ENCODE measurements at regions not wholly inside any gene's neighbourhood (a gene's known extent, or its start where the extent isn't known, plus 50 kb on each side); places are given as distances from the start of the nearest gene placed in this dataset.
"Not testable (repeated sequence)": the region's sequence is repeated elsewhere in the genome, so short reads cannot be mapped to it uniquely, and the experiment has no call there.

- DNase-seq (no peak), ATAC-seq (replicated peaks) (no peak)
- no peaks in the 10 kb centered on the region for H3K27me3 Mint-ChIP-seq
- no peaks in the 10 kb centered on the region for H3K36me3 Mint-ChIP-seq
- peaks cover 0 to 1% of the 10 kb centered on the region in 2 donors for H3K9me3 Mint-ChIP-seq
- no peak overlapping the region for H3K27ac Mint-ChIP-seq
- H3K4me1 Mint-ChIP-seq = peaks cover 8 to 20% of the 10 kb centered on the region in 2 donors
- H3K4me3 Mint-ChIP-seq = no peak overlapping the region
Observed at GRCh38 chr13:33676045-33676989, 141.6 kb upstream of the RFC3 start.

- Mint-ChIP-seq H3K4me1 (peaks cover 8 to 20% of the 10 kb centered on the region in 2 donors), H3K9me3 (no peaks in the 10 kb centered on the region), H3K4me3 (no peak overlapping the region), H3K27me3 (no peaks in the 10 kb centered on the region), H3K36me3 (no peaks in the 10 kb centered on the region), H3K27ac (no peak overlapping the region)
- ATAC-seq (replicated peaks) (no peak), DNase-seq (no peak)
Observed at GRCh38 chr13:33677215-33677614, 140.7 kb upstream of the RFC3 start.

- H3K27me3 Mint-ChIP-seq = no peaks in the 10 kb centered on the region
- ATAC-seq (replicated peaks) (no peak), DNase-seq (no peak)
- H3K9me3 Mint-ChIP-seq = no peaks in the 10 kb centered on the region
- H3K4me3 Mint-ChIP-seq = no peak overlapping the region
- peaks cover 8 to 20% of the 10 kb centered on the region in 2 donors for H3K4me1 Mint-ChIP-seq
- H3K27ac Mint-ChIP-seq = no peak overlapping the region
- H3K36me3 Mint-ChIP-seq = no peaks in the 10 kb centered on the region
Observed at GRCh38 chr13:33678084-33678483, 139.9 kb upstream of the RFC3 start.

GRCh38 chr13:33678906-33679657, 138.9 kb upstream of the RFC3 start:
- H3K4me1 Mint-ChIP-seq = peaks cover 8 to 20% of the 10 kb centered on the region in 2 donors
- ATAC-seq (replicated peaks) = peak; percentile 93 to 94
- peak overlapping the region; percentile 46 to 55 for H3K4me3 Mint-ChIP-seq
- H3K36me3 Mint-ChIP-seq = no peaks in the 10 kb centered on the region
- H3K27ac Mint-ChIP-seq = peak overlapping the region; percentile 70
- H3K9me3 Mint-ChIP-seq = no peaks in the 10 kb centered on the region
- no peaks in the 10 kb centered on the region for H3K27me3 Mint-ChIP-seq
- peak; percentile 68 for DNase-seq

- peak overlapping the region; percentile 46 to 55 for H3K4me3 Mint-ChIP-seq
- ATAC-seq (replicated peaks) = no peak
- no peak for DNase-seq
- H3K27me3 Mint-ChIP-seq = no peaks in the 10 kb centered on the region
- peak overlapping the region; percentile 70 for H3K27ac Mint-ChIP-seq
- H3K4me1 Mint-ChIP-seq = peaks cover 8 to 20% of the 10 kb centered on the region in 2 donors
- no peaks in the 10 kb centered on the region for H3K9me3 Mint-ChIP-seq
- H3K36me3 Mint-ChIP-seq = no peaks in the 10 kb centered on the region
Observed at GRCh38 chr13:33679658-33680012, 138.3 kb upstream of the RFC3 start.

GRCh38 chr13:33682020-33682564, 135.9 kb upstream of the RFC3 start:
- H3K4me3 Mint-ChIP-seq = no peak overlapping the region
- ATAC-seq (replicated peaks) = no peak
- H3K9me3 Mint-ChIP-seq = no peaks in the 10 kb centered on the region
- no peaks in the 10 kb centered on the region for H3K27me3 Mint-ChIP-seq
- H3K27ac Mint-ChIP-seq = no peak overlapping the region
- H3K36me3 Mint-ChIP-seq = no peaks in the 10 kb centered on the region
- DNase-seq = no peak
- peaks cover 8 to 13% of the 10 kb centered on the region in 2 donors for H3K4me1 Mint-ChIP-seq

- ATAC-seq (replicated peaks); H3K9me3 Mint-ChIP-seq; H3K27ac Mint-ChIP-seq; DNase-seq; H3K36me3 Mint-ChIP-seq; H3K27me3 Mint-ChIP-seq; H3K4me3 Mint-ChIP-seq: not testable (repeated sequence)
- peaks cover 8 to 13% of the 10 kb centered on the region in 2 donors for H3K4me1 Mint-ChIP-seq
Observed at GRCh38 chr13:33682646-33683045, 135.3 kb upstream of the RFC3 start.

- peaks cover 8 to 13% of the 10 kb centered on the region in 2 donors for H3K4me1 Mint-ChIP-seq
- peaks cover 4 to 6% of the 10 kb centered on the region in 2 donors for H3K27me3 Mint-ChIP-seq
- no peak overlapping the region for H3K27ac Mint-ChIP-seq
Observed at GRCh38 chr13:33683376-33683775, 134.6 kb upstream of the RFC3 start.

GRCh38 chr13:33684874-33685273, 133.1 kb upstream of the RFC3 start:
- no peaks in the 10 kb centered on the region for H3K4me1 Mint-ChIP-seq
- no peak overlapping the region for H3K27ac Mint-ChIP-seq
- ATAC-seq (replicated peaks) = no peak
- no peak overlapping the region for H3K4me3 Mint-ChIP-seq
- H3K36me3 Mint-ChIP-seq = no peaks in the 10 kb centered on the region
- no peaks in the 10 kb centered on the region for H3K9me3 Mint-ChIP-seq
- peaks cover 4 to 6% of the 10 kb centered on the region in 2 donors for H3K27me3 Mint-ChIP-seq
- DNase-seq = no peak

More at GRCh38 chr13:33683376-33683775, 134.6 kb upstream of the RFC3 start:
- ATAC-seq (replicated peaks) (no peak), DNase-seq (no peak)
- H3K4me3 Mint-ChIP-seq = no peak overlapping the region
- H3K9me3 Mint-ChIP-seq = no peaks in the 10 kb centered on the region
- no peaks in the 10 kb centered on the region for H3K36me3 Mint-ChIP-seq

- Mint-ChIP-seq H3K9me3 (no peaks in the 10 kb centered on the region), H3K27ac (no peak overlapping the region), H3K4me1 (no peaks in the 10 kb centered on the region), H3K27me3 (peaks cover 4 to 6% of the 10 kb centered on the region in 2 donors), H3K4me3 (no peak overlapping the region), H3K36me3 (no peaks in the 10 kb centered on the region)
- no peak for ATAC-seq (replicated peaks)
- DNase-seq = no peak
Observed at GRCh38 chr13:33686772-33687480, 131.0 kb upstream of the RFC3 start.

GRCh38 chr13:33690354-33690753, 127.6 kb upstream of the RFC3 start:
- Mint-ChIP-seq H3K4me1 (no peaks in the 10 kb centered on the region), H3K4me3 (no peak overlapping the region), H3K27me3 (peaks cover 4 to 6% of the 10 kb centered on the region in 2 donors), H3K9me3 (no peaks in the 10 kb centered on the region), H3K27ac (no peak overlapping the region), H3K36me3 (no peaks in the 10 kb centered on the region)
- ATAC-seq (replicated peaks) (no peak), DNase-seq (no peak)

GRCh38 chr13:33691980-33692379, 126.0 kb upstream of the RFC3 start:
- Mint-ChIP-seq H3K4me1 (no peaks in the 10 kb centered on the region), H3K36me3 (no peaks in the 10 kb centered on the region), H3K27ac (no peak overlapping the region), H3K9me3 (no peaks in the 10 kb centered on the region), H3K27me3 (peaks cover 4 to 6% of the 10 kb centered on the region in 2 donors), H3K4me3 (no peak overlapping the region)
- ATAC-seq (replicated peaks) (no peak), DNase-seq (no peak)

GRCh38 chr13:33692531-33692930, 125.4 kb upstream of the RFC3 start:
- DNase-seq = no peak
- H3K36me3 Mint-ChIP-seq = no peaks in the 10 kb centered on the region

GRCh38 chr13:33694546-33694945, 123.4 kb upstream of the RFC3 start:
- no peaks in the 10 kb centered on the region for H3K36me3 Mint-ChIP-seq
- DNase-seq (no peak), ATAC-seq (replicated peaks) (no peak)

More at GRCh38 chr13:33692531-33692930, 125.4 kb upstream of the RFC3 start:
- no peak for ATAC-seq (replicated peaks)
- Mint-ChIP-seq H3K9me3 (no peaks in the 10 kb centered on the region), H3K27me3 (peaks cover 1 to 3% of the 10 kb centered on the region in 2 donors), H3K27ac (no peak overlapping the region), H3K4me3 (no peak overlapping the region), H3K4me1 (no peaks in the 10 kb centered on the region)

More at GRCh38 chr13:33694546-33694945, 123.4 kb upstream of the RFC3 start:
- no peaks in the 10 kb centered on the region for H3K4me1 Mint-ChIP-seq
- H3K27ac Mint-ChIP-seq = no peak overlapping the region
- H3K4me3 Mint-ChIP-seq = no peak overlapping the region
- no peaks in the 10 kb centered on the region for H3K27me3 Mint-ChIP-seq
- H3K9me3 Mint-ChIP-seq = no peaks in the 10 kb centered on the region

Data from stimulated activated naive B cell treated with anti-CD40 and anti-IgM and Interleukin-4, amounts not matched to agents 10 μg/mL and 1 μg/mL and 100 μg/mL, for 72 hours (primary cell).